Uterus (tissue), 2 donors: ENCODE measurements at regions not wholly inside any gene's neighbourhood (a gene's known extent, or its start where the extent isn't known, plus 50 kb on each side); places are given as distances from the start of the nearest gene placed in this dataset.

ENCODE experiments used
- POLR2A ChIP-seq, 2 donors: fragments of 450-650 bp; IDR thresholded peaks; one replicate each; pipeline ENCODE4 v1.6.1; 2016; ENCODE audit warnings: antibody characterized with exemption in 2 of 2, mild to moderate bottlenecking in 1 of 2, moderate library complexity in 1 of 2
- TF ChIP-seq, protein P1 (sequence below), 4 experiments: fragments of 200-600 bp in 2 of 4; fragments of 450-650 bp in 2 of 4; sonication (generic) in 2 of 4; IDR thresholded peaks; one replicate each; pipeline ENCODE4 v1.5.1; 2016 to 2019; ENCODE audit warnings: antibody characterized with exemption in 4 of 4, mild to moderate bottlenecking in 2 of 4, moderate library complexity in 1 of 4

DNA sequence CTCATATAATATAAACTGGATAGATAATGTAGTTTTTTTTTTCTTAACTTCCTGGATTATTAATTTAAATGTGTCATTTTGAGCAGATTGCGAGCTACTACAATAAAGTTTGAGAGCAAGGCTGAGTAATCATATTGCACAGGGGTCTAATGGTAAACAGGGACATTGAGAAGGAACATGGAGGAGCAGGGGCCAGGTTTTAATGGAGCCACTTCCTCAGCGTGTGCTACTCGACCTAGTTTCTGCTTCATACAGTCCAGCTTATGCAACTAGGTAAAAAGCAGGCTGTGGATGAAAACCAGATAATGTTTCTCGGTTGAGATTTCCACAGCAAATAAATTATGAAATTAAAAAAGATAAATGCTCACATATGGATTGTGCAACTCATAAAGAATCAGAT, 1915.7 kb upstream of the CELF4 start:
- TF ChIP-seq, protein P1, sequence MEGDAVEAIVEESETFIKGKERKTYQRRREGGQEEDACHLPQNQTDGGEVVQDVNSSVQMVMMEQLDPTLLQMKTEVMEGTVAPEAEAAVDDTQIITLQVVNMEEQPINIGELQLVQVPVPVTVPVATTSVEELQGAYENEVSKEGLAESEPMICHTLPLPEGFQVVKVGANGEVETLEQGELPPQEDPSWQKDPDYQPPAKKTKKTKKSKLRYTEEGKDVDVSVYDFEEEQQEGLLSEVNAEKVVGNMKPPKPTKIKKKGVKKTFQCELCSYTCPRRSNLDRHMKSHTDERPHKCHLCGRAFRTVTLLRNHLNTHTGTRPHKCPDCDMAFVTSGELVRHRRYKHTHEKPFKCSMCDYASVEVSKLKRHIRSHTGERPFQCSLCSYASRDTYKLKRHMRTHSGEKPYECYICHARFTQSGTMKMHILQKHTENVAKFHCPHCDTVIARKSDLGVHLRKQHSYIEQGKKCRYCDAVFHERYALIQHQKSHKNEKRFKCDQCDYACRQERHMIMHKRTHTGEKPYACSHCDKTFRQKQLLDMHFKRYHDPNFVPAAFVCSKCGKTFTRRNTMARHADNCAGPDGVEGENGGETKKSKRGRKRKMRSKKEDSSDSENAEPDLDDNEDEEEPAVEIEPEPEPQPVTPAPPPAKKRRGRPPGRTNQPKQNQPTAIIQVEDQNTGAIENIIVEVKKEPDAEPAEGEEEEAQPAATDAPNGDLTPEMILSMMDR (IDR thresholded peaks at IDR 0.05): no peak
- no peak for TF ChIP-seq POLR2A (IDR thresholded peaks at IDR 0.05)
